Sigmoid colon (tissue), 6 donors: ENCODE measurements at regions not wholly inside any gene's neighbourhood (a gene's known extent, or its start where the extent isn't known, plus 50 kb on each side); places are given as distances from the start of the nearest gene placed in this dataset.

Experiments
- DNase-seq: peaks from one replicate; pipeline ENCODE4 v3.0.0-alpha.2; 2019
- H3K27ac ChIP-seq, 4 donors: fragments of 200-600 bp; sonication (generic); one replicate each; pipeline ENCODE4 v1.5.1; 2016 to 2019; ENCODE audit warnings: mild to moderate bottlenecking in 1 of 4
- H3K27me3 ChIP-seq, 3 donors: fragments of 200-600 bp; sonication (generic); one replicate each; pipeline ENCODE4 v1.5.1; 2019; ENCODE audit warnings: mild to moderate bottlenecking in 1 of 3
- H3K36me3 ChIP-seq, 4 donors: fragments of 200-600 bp; sonication (generic); one replicate each; pipeline ENCODE4 v1.5.1; 2016 to 2019
- H3K4me1 ChIP-seq, 4 donors: fragments of 200-600 bp; sonication (generic); one replicate each; pipeline ENCODE4 v1.5.1; 2017 to 2019
- H3K4me3 ChIP-seq, 4 donors: fragments of 200-600 bp; sonication (generic); one replicate each; pipeline ENCODE4 v1.5.1; 2017 to 2019; ENCODE audit warnings: mild to moderate bottlenecking in 2 of 4, moderate library complexity in 1 of 4
- H3K9me3 ChIP-seq, 4 donors: fragments of 200-600 bp in 3 of 4; sonication (generic) in 3 of 4; one replicate each; pipeline versions ENCODE4 v1.5.1 to v1.6.1; 2013 to 2019
- EP300 ChIP-seq, 4 donors: sonication (generic); formaldehyde crosslinking; IDR thresholded peaks; one replicate each; pipeline ENCODE4 v1.6.1; 2017; ENCODE audit warnings: antibody characterized with exemption in 4 of 4
- POLR2A ChIP-seq, 2 donors: fragments of 450-650 bp; IDR thresholded peaks; one replicate each; pipeline ENCODE4 v1.6.1; 2016; ENCODE audit warnings: antibody characterized with exemption in 2 of 2, mild to moderate bottlenecking in 2 of 2, moderate library complexity in 2 of 2
- POLR2AphosphoS5 ChIP-seq, 4 donors: sonication (generic); formaldehyde crosslinking; IDR thresholded peaks; one replicate each; pipeline ENCODE4 v1.6.1; 2017; ENCODE audit warnings: antibody characterized with exemption in 4 of 4
- WGBS, 2 donors: extraction: QIAGEN DNeasy Blood & Tissue Kit; methylation state at CpG; one replicate each; pipeline ENCODE4 v1.1.7; 2013; 5-methylcytosine and 5-hydroxymethylcytosine counted together
- intact Hi-C: fragments of 100-400 bp; cut with DNase I; formaldehyde crosslinking; loops from one replicate; pipeline ENCODE4 v1.15.1; 2023
- TF ChIP-seq, protein P1 (sequence below), 4 experiments: fragments of 450-650 bp in 3 of 4; fragments of 200-600 bp in 1 of 4; IDR thresholded peaks; one replicate each; pipeline ENCODE4 v1.5.1; 2016 to 2019; ENCODE audit warnings: antibody characterized with exemption in 4 of 4, mild to moderate bottlenecking in 3 of 4, moderate library complexity in 2 of 4
- donor health status: healthy with polysubstance abuse.
- donor health status: healthy.

DNA sequence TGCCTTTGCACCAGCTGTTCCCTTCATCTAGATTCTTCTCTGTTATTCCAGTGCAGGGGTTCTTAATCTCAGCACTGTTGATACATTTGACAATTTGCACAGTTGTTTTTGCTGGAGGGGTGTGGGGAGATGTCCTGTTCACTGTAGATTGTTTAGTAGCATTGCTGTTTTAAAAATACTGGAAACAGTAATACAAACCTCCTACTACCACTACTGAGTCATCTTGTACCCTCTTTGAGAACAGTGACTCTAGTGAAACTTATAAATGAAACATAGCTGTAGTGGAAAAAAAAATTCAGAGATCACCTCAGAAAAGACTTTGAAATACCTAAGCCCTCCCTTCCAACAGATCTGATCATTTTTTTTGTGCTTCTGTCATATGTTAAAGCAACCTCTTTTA is 154.8 kb upstream of the TMEM196 start:
- Histone ChIP-seq H3K4me3 (no peak overlapping the region), H3K4me1 (peaks cover 0 to 4% (median 0%) of the 10 kb centered on the region in 4 donors), H3K36me3 (no peaks in the 10 kb centered on the region), H3K27ac (no peak overlapping the region), H3K27me3 (no peaks in the 10 kb centered on the region), H3K9me3 (no peaks in the 10 kb centered on the region)
- intact Hi-C loops = no loop called here
- TF ChIP-seq POLR2A (IDR thresholded peaks at IDR 0.05) = no peak
- TF ChIP-seq, protein P1, sequence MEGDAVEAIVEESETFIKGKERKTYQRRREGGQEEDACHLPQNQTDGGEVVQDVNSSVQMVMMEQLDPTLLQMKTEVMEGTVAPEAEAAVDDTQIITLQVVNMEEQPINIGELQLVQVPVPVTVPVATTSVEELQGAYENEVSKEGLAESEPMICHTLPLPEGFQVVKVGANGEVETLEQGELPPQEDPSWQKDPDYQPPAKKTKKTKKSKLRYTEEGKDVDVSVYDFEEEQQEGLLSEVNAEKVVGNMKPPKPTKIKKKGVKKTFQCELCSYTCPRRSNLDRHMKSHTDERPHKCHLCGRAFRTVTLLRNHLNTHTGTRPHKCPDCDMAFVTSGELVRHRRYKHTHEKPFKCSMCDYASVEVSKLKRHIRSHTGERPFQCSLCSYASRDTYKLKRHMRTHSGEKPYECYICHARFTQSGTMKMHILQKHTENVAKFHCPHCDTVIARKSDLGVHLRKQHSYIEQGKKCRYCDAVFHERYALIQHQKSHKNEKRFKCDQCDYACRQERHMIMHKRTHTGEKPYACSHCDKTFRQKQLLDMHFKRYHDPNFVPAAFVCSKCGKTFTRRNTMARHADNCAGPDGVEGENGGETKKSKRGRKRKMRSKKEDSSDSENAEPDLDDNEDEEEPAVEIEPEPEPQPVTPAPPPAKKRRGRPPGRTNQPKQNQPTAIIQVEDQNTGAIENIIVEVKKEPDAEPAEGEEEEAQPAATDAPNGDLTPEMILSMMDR (IDR thresholded peaks at IDR 0.05) = no peak
- TF ChIP-seq POLR2AphosphoS5 (IDR thresholded peaks at IDR 0.05) = no peak
- no peak for TF ChIP-seq EP300 (IDR thresholded peaks at IDR 0.05)
- no peak for DNase-seq

DNA sequence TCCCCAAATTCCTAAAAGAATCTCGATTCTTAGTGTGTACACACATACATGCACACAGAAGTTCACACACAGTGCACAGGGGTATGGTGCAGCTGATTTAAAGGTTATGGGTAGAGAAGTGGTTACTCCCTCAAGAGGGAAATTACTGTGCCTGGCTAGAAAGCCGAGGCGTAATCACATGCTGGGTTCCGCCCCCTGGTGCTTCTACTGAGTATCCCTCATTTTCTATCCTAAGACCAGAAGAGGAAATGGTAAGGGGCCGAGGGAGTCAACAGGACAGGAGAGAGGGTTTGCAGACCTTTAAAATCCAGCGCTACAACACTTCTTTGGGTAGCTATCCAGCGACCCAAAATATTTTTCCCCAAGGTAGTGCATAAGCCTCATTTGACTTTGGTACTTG is 147.3 kb upstream of the TMEM196 start:
- Histone ChIP-seq H3K36me3 (no peaks in the 10 kb centered on the region), H3K27ac (no peak overlapping the region), H3K9me3 (no peaks in the 10 kb centered on the region), H3K4me1 (no peaks in the 10 kb centered on the region), H3K4me3 (no peak overlapping the region), H3K27me3 (no peaks in the 10 kb centered on the region)
- TF ChIP-seq, protein P1 (IDR thresholded peaks at IDR 0.05) = no peak
- no peak for TF ChIP-seq POLR2AphosphoS5 (IDR thresholded peaks at IDR 0.05)
- no peak for TF ChIP-seq EP300 (IDR thresholded peaks at IDR 0.05)
- TF ChIP-seq POLR2A (IDR thresholded peaks at IDR 0.05) = no peak
- intact Hi-C loops = no loop called here
- no peak for DNase-seq
- 91% methylated on average over 7 of the region's 7 CpGs for WGBS, 2 donors

DNA sequence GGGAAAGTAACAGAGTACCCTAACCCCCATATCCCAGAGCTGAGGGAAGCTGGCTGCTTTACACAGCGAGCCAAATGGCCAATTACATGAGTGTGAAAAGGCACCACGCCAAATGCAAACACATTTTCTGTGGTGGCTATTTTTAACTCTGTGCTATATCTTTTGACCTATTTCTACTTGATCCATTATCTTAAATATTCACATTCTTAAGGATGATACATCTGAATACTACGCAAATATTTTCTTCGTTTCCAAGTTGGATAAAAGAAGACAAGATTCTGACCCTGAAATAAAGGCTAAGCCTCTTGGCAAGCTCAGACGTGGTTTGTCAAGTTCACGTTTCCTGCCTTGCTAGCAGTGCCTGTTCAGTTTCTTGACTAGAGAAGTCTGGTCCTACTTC is 146.7 kb upstream of the TMEM196 start:
- H3K9me3 ChIP-seq = no peaks in the 10 kb centered on the region
- H3K27ac ChIP-seq = peak overlapping the region in 2 of 4 donors; percentile 1 to 48
- no peaks in the 10 kb centered on the region for H3K27me3 ChIP-seq
- no peaks in the 10 kb centered on the region for H3K36me3 ChIP-seq
- intact Hi-C loops = no loop called here
- H3K4me3 ChIP-seq = no peak overlapping the region
- TF ChIP-seq, protein P1 (IDR thresholded peaks at IDR 0.05) = no peak
- no peak for DNase-seq
- WGBS, 2 donors = 66 to 79% methylated on average over 6 of the region's 6 CpGs
- H3K4me1 ChIP-seq = no peaks in the 10 kb centered on the region

DNA sequence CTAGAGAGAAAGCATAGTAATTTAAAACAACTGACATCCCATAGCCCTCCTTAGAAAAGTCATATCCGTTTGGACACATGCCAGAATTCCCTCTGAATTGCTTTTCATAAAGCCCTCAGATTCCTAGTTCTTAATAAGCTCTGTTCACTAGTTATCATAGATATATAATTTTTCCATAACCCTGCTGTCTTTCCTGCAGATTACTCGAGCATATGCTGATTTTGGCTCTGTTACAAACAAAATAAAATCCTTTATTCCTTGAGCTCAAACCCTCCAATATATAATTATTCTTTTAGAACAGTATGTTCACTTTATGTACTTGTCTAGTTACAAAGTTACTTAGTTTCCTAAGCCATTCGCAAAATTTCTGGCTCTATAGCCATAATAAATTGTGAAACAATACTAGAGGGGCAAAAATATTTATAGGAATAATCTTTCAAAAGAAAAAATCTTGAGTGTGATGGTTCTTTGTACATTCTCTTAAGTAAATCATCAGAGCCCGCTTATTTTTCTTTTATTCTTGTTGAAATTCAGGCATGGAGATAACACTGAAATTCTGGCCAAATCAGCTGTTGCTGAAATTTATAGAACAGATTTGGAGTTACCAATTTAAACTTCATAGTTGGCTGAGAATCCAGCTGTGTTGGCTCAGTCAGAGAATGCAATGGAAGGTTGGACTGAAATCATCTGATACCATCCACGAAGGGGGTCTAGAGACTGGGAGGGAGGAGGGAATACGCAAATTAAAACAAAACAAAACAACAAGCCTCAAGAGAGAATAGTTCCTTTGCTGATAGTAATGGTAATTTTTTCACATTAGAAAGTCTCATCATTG is 146.1 kb upstream of the TMEM196 start:
- no peaks in the 10 kb centered on the region for H3K4me1 ChIP-seq
- no peak overlapping the region for H3K4me3 ChIP-seq
- intact Hi-C loops = no loop called here
- H3K9me3 ChIP-seq = no peaks in the 10 kb centered on the region
- no peak for TF ChIP-seq POLR2A (IDR thresholded peaks at IDR 0.05)
- no peak for TF ChIP-seq POLR2AphosphoS5 (IDR thresholded peaks at IDR 0.05)
- TF ChIP-seq, protein P1 (IDR thresholded peaks at IDR 0.05) = no peak
- no peak for TF ChIP-seq EP300 (IDR thresholded peaks at IDR 0.05)
- H3K36me3 ChIP-seq = no peaks in the 10 kb centered on the region
- H3K27ac ChIP-seq = peak overlapping the region in 2 of 4 donors; percentile 1 to 48
- no peaks in the 10 kb centered on the region for H3K27me3 ChIP-seq
- 54 to 61% methylated on average over 6 of the region's 6 CpGs for WGBS, 2 donors
- DNase-seq = no peak

DNA sequence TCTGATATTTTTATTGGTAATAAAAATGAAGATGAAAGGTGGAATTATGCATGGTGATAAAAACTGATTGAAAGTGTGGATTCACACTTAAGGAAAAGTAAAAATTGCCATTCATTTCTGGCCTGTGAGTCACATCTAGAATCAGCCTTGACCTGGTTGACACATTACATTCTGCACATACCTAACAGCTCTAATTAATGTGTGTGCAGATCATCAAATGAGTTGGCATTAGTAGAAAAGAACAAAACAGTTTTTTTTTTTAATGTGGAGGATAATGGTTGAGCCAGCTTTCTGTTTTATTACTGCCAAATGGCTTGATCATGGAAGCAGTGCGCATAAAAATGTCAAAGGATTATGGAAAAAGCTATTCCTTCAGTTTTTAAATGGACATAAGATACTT is 142.6 kb upstream of the TMEM196 start:
- H3K9me3 ChIP-seq = no peaks in the 10 kb centered on the region
- no peak overlapping the region for H3K27ac ChIP-seq
- H3K27me3 ChIP-seq = no peaks in the 10 kb centered on the region
- no peaks in the 10 kb centered on the region for H3K36me3 ChIP-seq
- intact Hi-C loops = no loop called here
- no peak for DNase-seq
- no peaks in the 10 kb centered on the region for H3K4me1 ChIP-seq
- no peak overlapping the region for H3K4me3 ChIP-seq
- WGBS, 2 donors = 94 to 97% methylated on average over 1 of the region's 1 CpG
- TF ChIP-seq POLR2AphosphoS5 (IDR thresholded peaks at IDR 0.05) (no peak), EP300 (IDR thresholded peaks at IDR 0.05) (no peak), POLR2A (IDR thresholded peaks at IDR 0.05) (no peak)
- TF ChIP-seq, protein P1 (IDR thresholded peaks at IDR 0.05) = no peak
